Activated gamma-delta T cell treated with anti-CD3 and anti-CD28 coated beads, Interleukin-2, amount 50 U/mL, for 16 hours (primary cell): ENCODE measurements at regions not wholly inside any gene's neighbourhood (a gene's known extent, or its start where the extent isn't known, plus 50 kb on each side); places are given as distances from the start of the nearest gene placed in this dataset.

Experiments
- DNase-seq: peaks from one replicate; pipeline ENCODE4 v3.0.0-alpha.2; 2020; ENCODE audit warnings: low read depth

GRCh38 chr13:48891586-48891985 is 84.1 kb upstream of the FNDC3A start:
- no peak for DNase-seq

- no peak for DNase-seq
These were observed 83.5 kb upstream of the FNDC3A start for GRCh38 chr13:48892053-48892687.

DNA sequence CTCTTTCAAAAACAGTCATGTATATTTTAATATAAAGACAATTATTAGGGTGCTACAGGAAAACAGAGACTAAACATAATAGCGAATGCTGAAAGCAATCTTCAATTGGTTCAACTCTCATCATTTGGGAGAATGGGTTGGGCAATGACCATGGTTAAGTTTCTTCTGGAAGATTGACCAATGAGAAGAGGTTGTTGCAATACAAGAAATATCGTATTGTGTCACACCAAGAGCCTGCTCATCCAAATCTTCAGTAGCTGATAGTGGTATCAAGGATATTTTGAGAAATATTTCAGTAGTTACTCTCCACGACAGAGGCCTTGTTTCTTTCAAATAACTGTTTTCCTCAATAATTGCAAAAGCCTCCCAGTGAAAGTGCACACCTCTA is 83.0 kb upstream of the FNDC3A start:
- no peak for DNase-seq

GRCh38 chr13:48896312-48896711 is 79.4 kb upstream of the FNDC3A start:
- no peak for DNase-seq

DNA sequence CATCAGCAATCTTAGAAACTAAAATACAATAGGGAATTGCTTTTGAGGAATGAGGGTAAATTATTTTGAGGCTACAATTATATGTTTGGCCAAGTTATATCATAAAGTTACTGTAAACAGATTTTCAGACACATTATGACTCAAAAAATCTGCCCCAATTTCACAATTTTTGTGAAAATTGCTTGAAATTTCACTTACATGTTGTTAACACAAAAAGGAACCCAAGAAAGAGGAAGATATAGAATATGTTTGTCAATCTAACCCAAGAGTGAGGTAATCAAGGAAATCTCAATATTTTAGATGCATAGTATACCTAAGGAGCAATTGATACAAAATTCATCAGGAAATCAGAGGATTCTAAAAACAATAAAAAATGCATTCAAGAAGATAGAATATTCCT is 73.9 kb upstream of the FNDC3A start:
- DNase-seq, result no peak

DNA sequence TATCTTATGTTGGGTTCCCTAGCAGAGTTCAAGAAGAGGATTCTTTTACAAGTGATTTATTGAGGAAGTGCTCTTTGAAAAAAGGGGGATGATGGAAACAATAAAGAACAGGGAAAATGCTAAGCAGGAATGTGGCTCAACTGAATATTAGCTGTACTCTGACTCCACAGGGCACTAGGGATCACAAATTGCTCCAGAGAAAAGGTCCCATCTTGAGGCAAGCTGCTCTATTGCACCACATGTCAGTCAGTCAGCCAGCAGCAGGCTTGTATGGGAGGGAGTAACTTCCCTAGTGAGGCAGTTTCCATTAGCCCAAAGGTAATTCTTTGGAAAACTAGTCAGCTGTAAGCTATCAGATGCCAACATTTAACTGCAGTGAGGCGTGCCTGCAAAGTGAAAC is 73.3 kb upstream of the FNDC3A start:
- DNase-seq, result no peak

DNA sequence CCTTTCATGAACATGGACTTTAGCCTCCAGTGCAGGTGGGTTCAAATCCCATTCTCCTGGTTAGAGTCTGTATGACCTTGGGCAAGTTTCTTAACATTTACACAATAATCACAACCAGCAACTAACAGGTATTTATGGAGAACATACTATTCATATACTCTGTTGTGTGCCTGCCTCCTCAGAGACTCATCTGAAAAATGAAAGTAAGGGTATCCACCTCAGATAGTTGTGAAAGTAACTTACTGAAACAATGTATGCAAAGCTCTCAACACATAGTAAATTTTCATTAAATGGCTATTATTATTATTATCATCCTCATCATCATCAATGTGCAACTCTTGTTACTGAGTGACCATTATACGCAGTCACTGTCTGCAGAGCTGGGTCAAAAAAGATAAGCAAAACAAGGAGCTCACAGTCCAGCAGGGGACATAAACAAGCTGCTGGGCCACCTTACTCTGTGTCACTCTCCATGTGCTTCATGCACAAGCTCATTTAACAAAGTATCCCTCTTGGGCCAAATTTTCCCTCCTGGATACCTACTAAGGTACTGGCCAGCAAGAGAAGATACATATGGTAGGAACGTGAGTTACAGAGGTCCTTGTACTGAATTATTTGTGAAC is 70.9 kb upstream of the FNDC3A start:
- no peak for DNase-seq

- DNase-seq, result no peak
These were observed 69.5 kb upstream of the FNDC3A start for GRCh38 chr13:48906200-48906599.

- no peak for DNase-seq
These were observed 67.2 kb upstream of the FNDC3A start for GRCh38 chr13:48908381-48909055.

DNA sequence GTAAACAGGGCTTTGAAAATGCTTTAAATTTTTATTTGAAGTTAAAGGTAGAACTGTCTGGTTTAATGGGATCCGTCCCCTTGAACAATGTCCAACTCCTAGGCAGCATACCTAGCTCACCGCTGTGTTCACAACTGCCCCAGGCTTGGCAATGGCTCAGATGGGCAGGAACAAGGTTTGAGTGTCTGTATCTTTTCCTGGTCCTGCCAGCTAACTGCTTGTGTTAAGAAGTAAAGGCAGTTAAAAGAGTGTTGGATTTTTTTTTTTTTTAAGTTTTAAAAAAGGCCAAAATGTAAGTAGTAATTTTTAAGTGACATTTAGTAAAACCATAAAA is 66.7 kb upstream of the FNDC3A start:
- no peak for DNase-seq

DNA sequence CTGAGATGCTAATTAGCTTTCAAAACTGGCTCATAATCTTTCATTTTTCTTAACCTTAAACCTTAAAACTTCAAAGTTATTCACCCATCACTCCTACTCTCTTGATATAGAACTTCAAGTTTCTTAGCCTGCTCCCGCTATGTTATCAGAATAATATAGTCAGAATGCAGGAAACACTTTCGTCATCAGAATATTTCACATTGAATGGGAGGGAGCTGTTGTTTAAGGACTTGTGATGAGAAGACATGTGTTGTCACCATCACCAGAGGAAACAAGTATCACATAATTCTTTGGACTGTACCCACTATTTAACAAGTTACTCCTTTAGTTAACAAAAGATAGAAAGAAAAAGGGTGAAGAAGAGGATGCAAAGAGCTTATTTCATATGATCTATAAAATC is 65.0 kb upstream of the FNDC3A start:
- no peak for DNase-seq

DNA sequence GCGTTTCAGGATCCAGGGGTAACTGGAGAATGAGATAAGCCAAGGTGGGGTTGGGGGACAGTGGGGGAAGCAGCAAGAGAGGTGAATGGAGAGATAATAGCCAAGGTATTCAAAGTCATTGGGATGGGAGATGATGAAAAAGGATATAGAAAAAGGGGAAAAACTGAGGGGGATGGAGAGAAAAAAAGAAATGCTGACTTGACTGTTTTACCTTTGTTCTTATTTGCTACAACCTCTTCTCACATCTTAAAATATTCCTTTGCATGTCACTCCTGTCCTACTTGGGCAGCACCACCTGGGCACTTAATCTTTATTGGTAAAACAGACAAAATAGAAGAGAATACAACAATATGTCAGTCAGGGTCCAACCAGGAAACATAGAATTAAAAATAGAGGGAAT is 56.0 kb upstream of the FNDC3A start:
- DNase-seq, result no peak

GRCh38 chr13:48920730-48921129 is 55.0 kb upstream of the FNDC3A start:
- no peak for DNase-seq

DNA sequence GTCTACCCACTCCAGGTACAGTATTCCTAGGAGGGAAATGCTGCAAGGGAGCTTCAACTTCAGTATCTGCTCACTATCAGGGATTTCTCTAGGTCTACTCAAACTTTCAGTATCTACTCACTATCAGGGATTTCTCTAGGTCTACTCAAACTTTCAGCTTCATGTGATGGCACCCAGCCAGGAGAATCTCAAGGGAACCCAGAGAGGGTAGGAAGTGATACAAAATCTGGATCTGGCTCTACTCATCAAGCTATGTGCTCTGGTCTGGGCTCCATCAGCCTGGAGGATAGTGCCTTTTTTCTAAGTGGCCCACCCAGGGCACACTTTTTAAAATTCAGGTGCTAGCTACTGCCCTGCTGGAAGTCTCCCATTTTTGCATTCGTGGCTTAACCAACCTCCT is 52.3 kb upstream of the FNDC3A start:
- DNase-seq, result no peak

DNA sequence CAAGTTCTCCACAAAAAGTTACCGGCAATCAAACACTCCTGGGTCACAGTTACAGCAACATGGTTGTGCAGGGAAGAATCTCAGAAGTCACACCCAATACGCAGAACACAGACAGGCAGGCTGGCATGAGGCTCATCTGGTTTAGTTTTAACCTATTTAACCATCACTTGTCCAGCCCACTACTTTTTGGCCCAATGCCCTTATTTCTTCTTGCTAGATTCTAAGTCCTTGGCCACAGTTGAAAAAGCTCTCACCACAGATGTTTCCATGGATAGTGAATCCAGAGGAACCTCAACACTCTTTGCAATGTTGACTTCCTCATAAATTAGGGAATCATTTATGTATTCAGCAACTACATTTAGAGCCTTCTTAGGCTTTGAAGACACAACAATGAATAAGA is 50.7 kb upstream of the FNDC3A start:
- no peak for DNase-seq
